Subcutaneous abdominal adipose tissue (tissue), 5 donors: ENCODE measurements at regions not wholly inside any gene's neighbourhood (a gene's known extent, or its start where the extent isn't known, plus 50 kb on each side); places are given as distances from the start of the nearest gene placed in this dataset.

Source experiments
- H3K27ac ChIP-seq: one replicate; pipeline ENCODE4 v1.7.0; 2013; ENCODE audit warnings: low read depth, mild to moderate bottlenecking, inconsistent platforms, low read length, moderate library complexity
- H3K27me3 ChIP-seq, 5 donors: one replicate each; pipeline ENCODE4 v1.7.0; 2013; ENCODE audit warnings: low read length in 5 of 5, inconsistent platforms in 1 of 5; ENCODE audit not compliant: control insufficient read depth in 5 of 5, insufficient read depth in 4 of 5
- H3K36me3 ChIP-seq, 5 donors: one replicate each; pipeline ENCODE4 v1.7.0; 2013; ENCODE audit warnings: low read length in 5 of 5; ENCODE audit not compliant: control insufficient read depth in 5 of 5, insufficient read depth in 5 of 5
- H3K4me1 ChIP-seq, 5 donors: one replicate each; pipeline ENCODE4 v1.7.0; 2013; ENCODE audit warnings: low read length in 5 of 5, mild to moderate bottlenecking in 3 of 5, moderate library complexity in 1 of 5; ENCODE audit not compliant: control insufficient read depth in 5 of 5, insufficient read depth in 5 of 5
- H3K4me3 ChIP-seq, 5 donors: one replicate each; pipeline ENCODE4 v1.7.0; 2013; ENCODE audit warnings: low read length in 5 of 5, low read depth in 1 of 5
- H3K9ac ChIP-seq, 5 donors: one replicate each; pipeline ENCODE4 v1.7.0; 2013; ENCODE audit warnings: low read length in 5 of 5, mild to moderate bottlenecking in 4 of 5, moderate library complexity in 3 of 5
- H3K9me3 ChIP-seq, 5 donors: one replicate each; pipeline ENCODE4 v1.7.0; 2013; ENCODE audit warnings: low read length in 5 of 5; ENCODE audit not compliant: control insufficient read depth in 5 of 5
- donor health status: healthy.
- donor health status: healthy.
- donor health status: healthy.
- donor health status: healthy.
- donor health status: healthy.

GRCh38 chr2:191555092-191555742, 122.7 kb upstream of the NABP1 start:
- Histone ChIP-seq H3K4me3 (peak overlapping the region in 1 of 5 donors; percentile 37), H3K4me1 (peaks cover 0 to 7% (median 0%) of the 10 kb centered on the region in 5 donors), H3K9ac (no peak overlapping the region)

DNA sequence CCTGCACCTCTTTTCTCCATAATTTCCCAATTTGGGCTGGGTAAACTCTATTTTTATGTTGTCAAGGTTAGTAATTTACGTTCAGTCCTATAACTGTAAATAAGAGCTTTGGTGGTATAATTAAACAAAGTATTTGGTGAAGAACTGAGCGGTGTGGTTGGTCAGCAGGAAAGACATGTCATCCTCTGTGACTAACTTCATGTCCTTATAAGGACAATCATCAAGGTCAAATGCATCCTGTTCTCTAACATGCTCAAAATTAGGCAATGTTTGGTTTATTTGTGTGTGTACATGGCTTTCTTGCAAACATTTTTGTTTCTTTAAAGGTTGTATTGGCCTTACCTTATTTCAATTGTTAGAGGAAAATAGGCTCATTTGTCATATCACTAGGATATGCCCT, 121.5 kb upstream of the NABP1 start:
- Histone ChIP-seq H3K4me1 (peaks cover 0 to 9% (median 3%) of the 10 kb centered on the region in 5 donors), H3K27ac (no peak overlapping the region), H3K27me3 (peaks cover 0 to 2% (median 0%) of the 10 kb centered on the region in 5 donors), H3K9me3 (no peaks in the 10 kb centered on the region), H3K4me3 (no peak overlapping the region), H3K9ac (no peak overlapping the region), H3K36me3 (no peaks in the 10 kb centered on the region)

More at GRCh38 chr2:191555092-191555742, 122.7 kb upstream of the NABP1 start:
- Histone ChIP-seq H3K27me3 (peaks cover 0 to 2% (median 0%) of the 10 kb centered on the region in 5 donors), H3K36me3 (no peaks in the 10 kb centered on the region), H3K9me3 (no peaks in the 10 kb centered on the region), H3K27ac (no peak overlapping the region)

DNA sequence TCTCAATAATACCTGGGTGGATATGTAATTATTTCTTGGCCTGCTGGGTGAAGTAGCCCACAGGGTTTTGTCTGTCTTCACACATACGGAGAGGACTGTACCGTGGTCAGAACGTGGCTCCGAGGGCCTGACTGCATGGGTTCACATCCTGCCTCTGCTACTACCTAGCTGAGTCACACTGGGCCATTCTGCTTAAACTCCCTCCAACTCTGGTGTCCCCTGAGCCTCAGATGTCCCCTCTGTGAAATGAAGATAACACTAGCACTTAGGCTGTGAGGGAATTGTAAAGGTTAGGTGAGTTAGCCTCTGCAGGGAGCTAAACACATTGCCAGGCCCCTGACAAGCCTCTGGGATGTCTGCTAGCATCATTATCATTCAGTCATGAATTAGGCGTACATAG, 120.1 kb upstream of the NABP1 start:
- Histone ChIP-seq H3K4me3 (no peak overlapping the region), H3K36me3 (no peaks in the 10 kb centered on the region), H3K27me3 (peaks cover 0 to 2% (median 0%) of the 10 kb centered on the region in 5 donors), H3K9ac (no peak overlapping the region), H3K27ac (no peak overlapping the region), H3K9me3 (no peaks in the 10 kb centered on the region), H3K4me1 (peaks cover 0 to 9% (median 3%) of the 10 kb centered on the region in 5 donors)

DNA sequence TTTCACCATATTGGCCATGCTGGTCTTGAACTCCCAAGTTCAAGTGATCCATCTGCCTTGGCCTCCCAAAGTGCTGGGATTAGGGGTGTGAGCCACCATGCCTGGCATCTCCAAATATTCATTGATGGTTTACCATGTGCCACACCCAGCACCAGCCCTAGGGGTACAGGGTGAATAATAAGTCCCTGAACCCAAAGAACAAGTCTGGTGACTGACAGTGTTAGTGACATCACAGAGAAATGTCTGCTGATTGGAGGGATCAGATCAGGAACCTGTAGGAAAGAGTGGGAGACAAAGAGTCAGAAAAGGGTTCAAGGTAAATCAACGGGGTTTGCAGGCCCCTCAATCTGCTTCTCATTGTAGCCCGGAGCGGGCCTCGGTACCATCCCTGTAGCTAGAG, 118.4 kb upstream of the NABP1 start:
- Histone ChIP-seq H3K4me3 (no peak overlapping the region), H3K36me3 (no peaks in the 10 kb centered on the region), H3K9ac (no peak overlapping the region), H3K27ac (no peak overlapping the region), H3K9me3 (no peaks in the 10 kb centered on the region), H3K4me1 (peaks cover 0 to 9% (median 3%) of the 10 kb centered on the region in 5 donors), H3K27me3 (no peaks in the 10 kb centered on the region)

DNA sequence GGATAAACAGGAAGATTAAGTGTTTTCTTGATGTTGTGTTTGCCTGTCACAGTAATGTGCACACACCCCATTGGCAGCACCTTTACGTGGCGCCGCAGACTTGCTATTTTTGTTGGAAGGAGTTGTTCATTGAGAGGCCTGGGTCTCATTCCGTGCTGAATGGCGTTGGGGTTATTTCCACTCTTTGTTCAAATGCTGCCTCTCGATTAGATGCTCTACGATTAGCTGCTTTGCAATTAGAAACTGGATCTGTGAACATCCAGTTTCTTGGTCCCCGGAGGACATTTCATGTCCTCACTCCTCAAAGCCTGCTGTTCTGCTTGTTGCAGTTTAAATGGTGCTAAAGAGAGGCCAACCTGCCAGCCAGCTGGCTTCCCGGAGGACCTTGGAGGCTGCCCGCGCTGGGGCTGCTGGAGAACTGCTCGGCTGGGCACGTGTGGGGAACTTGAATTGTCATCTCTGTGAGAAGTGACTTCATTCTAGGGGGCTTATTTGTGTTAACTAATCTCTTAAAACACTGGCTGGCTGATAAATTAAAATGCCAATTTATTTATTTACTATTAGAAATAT, 117.4 kb upstream of the NABP1 start:
- H3K4me3 ChIP-seq: no peak overlapping the region
- H3K9me3 ChIP-seq: no peaks in the 10 kb centered on the region
- no peak overlapping the region for H3K27ac ChIP-seq
- no peaks in the 10 kb centered on the region for H3K27me3 ChIP-seq
- H3K36me3 ChIP-seq: no peaks in the 10 kb centered on the region
- H3K9ac ChIP-seq: no peak overlapping the region
- H3K4me1 ChIP-seq: peaks cover 0 to 8% (median 3%) of the 10 kb centered on the region in 5 donors

GRCh38 chr2:191565120-191565519, 112.8 kb upstream of the NABP1 start:
- Histone ChIP-seq H3K36me3 (no peaks in the 10 kb centered on the region), H3K4me1 (peaks cover 0 to 21% (median 11%) of the 10 kb centered on the region in 5 donors), H3K27ac (no peak overlapping the region), H3K9ac (no peak overlapping the region), H3K4me3 (no peak overlapping the region), H3K9me3 (no peaks in the 10 kb centered on the region), H3K27me3 (no peaks in the 10 kb centered on the region)

GRCh38 chr2:191565647-191566198, 112.2 kb upstream of the NABP1 start:
- H3K4me3 ChIP-seq: no peak overlapping the region
- H3K4me1 ChIP-seq: peaks cover 0 to 23% (median 9%) of the 10 kb centered on the region in 5 donors
- H3K9ac ChIP-seq: no peak overlapping the region
- no peak overlapping the region for H3K27ac ChIP-seq
- no peaks in the 10 kb centered on the region for H3K9me3 ChIP-seq
- H3K27me3 ChIP-seq: no peaks in the 10 kb centered on the region
- H3K36me3 ChIP-seq: no peaks in the 10 kb centered on the region

- H3K9ac ChIP-seq: no peak overlapping the region
Measured at GRCh38 chr2:191566344-191566743, 111.6 kb upstream of the NABP1 start.

GRCh38 chr2:191567206-191567605, 110.7 kb upstream of the NABP1 start:
- Histone ChIP-seq H3K27ac (peak overlapping the region; percentile 2), H3K4me1 (peaks cover 0 to 26% (median 9%) of the 10 kb centered on the region in 5 donors), H3K36me3 (no peaks in the 10 kb centered on the region), H3K9me3 (no peaks in the 10 kb centered on the region), H3K9ac (no peak overlapping the region), H3K4me3 (no peak overlapping the region), H3K27me3 (no peaks in the 10 kb centered on the region)

More at GRCh38 chr2:191566344-191566743, 111.6 kb upstream of the NABP1 start:
- Histone ChIP-seq H3K4me3 (no peak overlapping the region), H3K27me3 (no peaks in the 10 kb centered on the region), H3K9me3 (no peaks in the 10 kb centered on the region), H3K36me3 (no peaks in the 10 kb centered on the region), H3K4me1 (peaks cover 0 to 26% (median 9%) of the 10 kb centered on the region in 5 donors), H3K27ac (peak overlapping the region; percentile 2)

GRCh38 chr2:191569025-191569424, 108.9 kb upstream of the NABP1 start:
- Histone ChIP-seq H3K27me3 (no peaks in the 10 kb centered on the region), H3K4me3 (no peak overlapping the region), H3K9ac (no peak overlapping the region)

More at GRCh38 chr2:191569025-191569424, 108.9 kb upstream of the NABP1 start:
- H3K27ac ChIP-seq: no peak overlapping the region
- peaks cover 0 to 26% (median 9%) of the 10 kb centered on the region in 5 donors for H3K4me1 ChIP-seq
- H3K9me3 ChIP-seq: no peaks in the 10 kb centered on the region
- no peaks in the 10 kb centered on the region for H3K36me3 ChIP-seq
